ENCODE measurements at regions not wholly inside any gene's neighbourhood (a gene's known extent, or its start where the extent isn't known, plus 50 kb on each side); places are given as distances from the start of the nearest gene placed in this dataset.
A peak's percentile ranks its signal among the peaks of the same experiment; 100 is the strongest.

- Histone ChIP-seq H2AFZ (ENCODE audit: low read depth) (peak overlapping the region; percentile 62), H3F3A (replicated peaks; ENCODE audit: insufficient read depth) (no peaks in the 10 kb centered on the region), H3K79me2 (ENCODE audit: insufficient read depth) (no peaks in the 10 kb centered on the region), H3K9me3 (no peaks in the 10 kb centered on the region), H3K9ac (no peak overlapping the region), H3K27ac (ENCODE audit: low read depth in 2 of 2, low read length in 1 of 2) (no peak overlapping the region), H4K20me1 (ENCODE audit: insufficient read depth) (no peaks in the 10 kb centered on the region), H3K27me3 (ENCODE audit: insufficient read depth) (no peaks in the 10 kb centered on the region), H3K4me2 (peak overlapping the region; percentile 35; the same call in 1 of the 2 replicates), H3K4me3 (ENCODE audit: low read depth in 2 of 2, low read length in 1 of 2) (no peak overlapping the region), H3K36me3 (replicated peaks in 1 of 2; ENCODE audit: control insufficient read depth in 1 of 2, insufficient read depth in 2 of 2, low read length in 1 of 2) (no peaks in the 10 kb centered on the region), H3K4me1 (ENCODE audit: control insufficient read depth in 1 of 2, insufficient read depth in 2 of 2, low read depth in 1 of 2, low read length in 1 of 2) (peaks cover 4 to 8% of the 10 kb centered on the region in 2 experiments; a peak in 3 of 4 replicates), H3K9me2 (no peaks in the 10 kb centered on the region)
- CTCF ChIA-PET: interaction anchor here (1.2 kb wide), 1 partner anchor 48 kb away, joined by 3 read pairs; no protein-coding TSS in a partner anchor
- no peak for TF ChIP-seq POLR2AphosphoS5 (IDR thresholded peaks at IDR 0.05; ENCODE audit: low read depth, low read length)
- TF ChIP-seq NFIC (IDR thresholded peaks at IDR 0.05; ENCODE audit: borderline replicate concordance): no peak
- no peak for TF ChIP-seq JUND (IDR thresholded peaks at IDR 0.05)
- no peak for TF ChIP-seq MEF2A (IDR thresholded peaks at IDR 0.05; ENCODE audit: borderline replicate concordance, low read depth)
- TF ChIP-seq ZBTB33 (IDR thresholded peaks at IDR 0.05; ENCODE audit: borderline replicate concordance, low read depth): no peak
- no peak for TF ChIP-seq NRF1 (IDR thresholded peaks at IDR 0.05; ENCODE audit: low read depth, low read length)
- TF ChIP-seq GABPA (IDR thresholded peaks at IDR 0.05; ENCODE audit: low read depth): no peak
- no peak for TF ChIP-seq FOXJ3 (CRISPR knock-in tag; IDR thresholded peaks at IDR 0.05)
- no peak for TF ChIP-seq TEAD4 (IDR thresholded peaks at IDR 0.05; ENCODE audit: borderline replicate concordance, insufficient read depth)
- no peak for TF ChIP-seq TAF1 (IDR thresholded peaks at IDR 0.05; ENCODE audit: borderline replicate concordance, low read depth, low read length)
- TF ChIP-seq SMC3 (IDR thresholded peaks at IDR 0.05; ENCODE audit: low read depth, low read length): no peak
- no peak for TF ChIP-seq GATA2 (CRISPR knock-in tag; IDR thresholded peaks at IDR 0.05)
- no peak for TF ChIP-seq RCOR1 (IDR thresholded peaks at IDR 0.05; ENCODE audit: low read length)
- POLR2A ChIA-PET: interaction anchor here (1.3 kb wide), 1 partner anchor 8 kb away, joined by 3 read pairs; no protein-coding TSS in a partner anchor
- DNase-seq: no peak
- WGBS (ENCODE audit: low lambda C conversion rate): 65% methylated on average over 10 of the region's 10 CpGs
Measured at GRCh38 chr2:206212673-206213513, 53.2 kb downstream of the EEF1B2 start.

GRCh38 chr2:206213514-206213845 lies 53.8 kb downstream of the EEF1B2 start:
- H3K36me3 ChIP-seq (replicated peaks in 1 of 2; ENCODE audit: control insufficient read depth in 1 of 2, insufficient read depth in 2 of 2, low read length in 1 of 2): no peaks in the 10 kb centered on the region
- H3K4me2 ChIP-seq: no peak overlapping the region
- 0 out of 2 replicates have a peak overlapping the region, but pooled peaks have one; percentile 62 for H2AFZ ChIP-seq (ENCODE audit: low read depth)
- H3F3A ChIP-seq (replicated peaks; ENCODE audit: insufficient read depth): no peaks in the 10 kb centered on the region
- H3K9ac ChIP-seq: no peak overlapping the region
- no peak overlapping the region for H3K4me3 ChIP-seq (ENCODE audit: low read depth in 2 of 2, low read length in 1 of 2)
- no peaks in the 10 kb centered on the region for H3K9me2 ChIP-seq
- no peak for DNase-seq
- H3K27ac ChIP-seq (ENCODE audit: low read depth in 2 of 2, low read length in 1 of 2): no peak overlapping the region
- no peaks in the 10 kb centered on the region for H3K27me3 ChIP-seq (ENCODE audit: insufficient read depth)
- peaks cover 4 to 14% of the 10 kb centered on the region in 2 experiments; a peak in 3 of 4 replicates for H3K4me1 ChIP-seq (ENCODE audit: control insufficient read depth in 1 of 2, insufficient read depth in 2 of 2, low read depth in 1 of 2, low read length in 1 of 2)
- WGBS (ENCODE audit: low lambda C conversion rate): 61% methylated on average over 4 of the region's 4 CpGs
- ChIA-PET CTCF (interaction anchor here (1.2 kb wide), 1 partner anchor 49 kb away, joined by 3 read pairs; no protein-coding TSS in a partner anchor), POLR2A (no interaction called here)
- no peaks in the 10 kb centered on the region for H3K9me3 ChIP-seq
- H4K20me1 ChIP-seq (ENCODE audit: insufficient read depth): no peaks in the 10 kb centered on the region
- H3K79me2 ChIP-seq (ENCODE audit: insufficient read depth): no peaks in the 10 kb centered on the region
- TF ChIP-seq RFX5 (IDR thresholded peaks at IDR 0.05; ENCODE audit: low read length): no peak
- no peak for TF ChIP-seq EP300 (IDR thresholded peaks at IDR 0.05; ENCODE audit: borderline replicate concordance in 1 of 2, low read depth in 1 of 2, low read length in 1 of 2)
- no peak for TF ChIP-seq TEAD4 (IDR thresholded peaks at IDR 0.05; ENCODE audit: borderline replicate concordance, insufficient read depth)
- TF ChIP-seq NFIC (IDR thresholded peaks at IDR 0.05; ENCODE audit: borderline replicate concordance): no peak
- no peak for TF ChIP-seq MEF2A (IDR thresholded peaks at IDR 0.05; ENCODE audit: borderline replicate concordance, low read depth)
- TF ChIP-seq POLR2AphosphoS5 (IDR thresholded peaks at IDR 0.05; ENCODE audit: low read depth, low read length): no peak
- TF ChIP-seq MXI1 (IDR thresholded peaks at IDR 0.05; ENCODE audit: low read depth, low read length): no peak
- no peak for TF ChIP-seq PBX3 (IDR thresholded peaks at IDR 0.05)
- no peak for TF ChIP-seq FOSL2 (IDR thresholded peaks at IDR 0.05; ENCODE audit: borderline replicate concordance, low read depth)
- TF ChIP-seq ZBTB33 (IDR thresholded peaks at IDR 0.05; ENCODE audit: borderline replicate concordance, low read depth): no peak
- no peak for TF ChIP-seq NRF1 (IDR thresholded peaks at IDR 0.05; ENCODE audit: low read depth, low read length)
- no peak for TF ChIP-seq USF2 (IDR thresholded peaks at IDR 0.05; ENCODE audit: borderline replicate concordance, low read depth, low read length)
- TF ChIP-seq GATA2 (CRISPR knock-in tag; IDR thresholded peaks at IDR 0.05): no peak
- no peak for TF ChIP-seq RCOR1 (IDR thresholded peaks at IDR 0.05; ENCODE audit: low read length)
- no peak for TF ChIP-seq TCF12 (IDR thresholded peaks at IDR 0.05)
- TF ChIP-seq FOXJ3 (CRISPR knock-in tag; IDR thresholded peaks at IDR 0.05): no peak
- TF ChIP-seq TAF1 (IDR thresholded peaks at IDR 0.05; ENCODE audit: borderline replicate concordance, low read depth, low read length): no peak

Data from SK-N-SH (cell line).